SIG-M5 treated with dmso at 0.1 percent for 504 hours (cell line): ENCODE measurements at regions not wholly inside any gene's neighbourhood (a gene's known extent, or its start where the extent isn't known, plus 50 kb on each side); places are given as distances from the start of the nearest gene placed in this dataset.

Experiments
- DNase-seq: peaks from one replicate; lab custom pipeline; 2025; ENCODE audit not compliant: unreplicated experiment; lab: John Stamatoyannopoulos, UW

DNA sequence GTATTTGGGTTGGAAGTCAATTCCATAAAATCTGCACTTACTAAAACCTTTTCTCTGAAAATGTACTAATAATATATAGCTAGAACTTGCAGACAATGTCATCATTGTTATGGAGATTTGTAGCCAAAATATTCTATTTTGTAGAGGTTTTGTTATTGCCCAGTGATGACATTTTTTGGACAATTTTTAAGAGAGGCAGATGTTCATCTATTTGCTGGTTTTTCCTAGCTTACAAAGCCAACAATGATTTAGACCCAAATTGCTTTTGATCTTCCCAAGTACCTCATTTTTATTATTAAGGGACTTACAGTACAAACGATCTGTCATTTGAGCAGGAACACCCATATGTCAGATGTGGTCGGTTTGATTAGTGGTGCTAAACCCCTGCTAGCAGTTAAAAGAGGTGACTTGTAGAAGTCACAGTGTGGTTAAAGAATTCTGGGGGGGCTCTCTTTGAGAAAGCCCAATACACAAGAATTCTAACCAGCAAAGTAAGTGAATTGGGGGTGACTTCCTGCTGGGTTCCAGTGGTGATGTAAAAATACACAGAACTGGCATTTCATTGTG, 136.2 kb downstream of the KIT start:
- no peak for DNase-seq
